Loucy (cell line): ENCODE measurements at regions not wholly inside any gene's neighbourhood (a gene's known extent, or its start where the extent isn't known, plus 50 kb on each side); places are given as distances from the start of the nearest gene placed in this dataset.

Source experiments
- H2AFZ ChIP-seq: fragments of 200-600 bp; sonication (generic); 2 replicates; pipeline ENCODE4 v1.6.0; 2016; ENCODE audit warnings: antibody characterized with exemption, mild to moderate bottlenecking, low read length, moderate library complexity
- H3F3A ChIP-seq: fragments of 200-600 bp; 2 replicates; pipeline ENCODE4 v1.6.0; 2016; ENCODE audit warnings: antibody characterized with exemption, low read depth, mild to moderate bottlenecking
- H3K27me3 ChIP-seq: fragments of 200-600 bp; sonication (generic); 2 replicates; pipeline ENCODE4 v1.6.1; 2014; ENCODE audit warnings: low read length, mild to moderate bottlenecking; ENCODE audit not compliant: insufficient read depth, poor library complexity, severe bottlenecking
- H3K36me3 ChIP-seq: fragments of 200-600 bp; sonication (generic); 2 replicates; pipeline ENCODE4 v1.6.1; 2016; ENCODE audit warnings: low read length; ENCODE audit not compliant: insufficient read depth
- H3K4me1 ChIP-seq: fragments of 200-600 bp; sonication (generic); 2 replicates; pipeline ENCODE4 v1.5.1; 2014; ENCODE audit warnings: low read length, mild to moderate bottlenecking; ENCODE audit not compliant: insufficient read depth, poor library complexity, severe bottlenecking
- H3K4me2 ChIP-seq: fragments of 200-600 bp; sonication (generic); 2 replicates; pipeline ENCODE4 v1.6.0; 2014; ENCODE audit warnings: antibody characterized with exemption, low read length, low read depth, mild to moderate bottlenecking; ENCODE audit not compliant: poor library complexity, severe bottlenecking
- H3K4me3 ChIP-seq: fragments of 200-600 bp; sonication (generic); 2 replicates; pipeline ENCODE4 v1.5.1; 2014; ENCODE audit warnings: low read length, mild to moderate bottlenecking, mixed read lengths; ENCODE audit not compliant: poor library complexity, severe bottlenecking
- H3K79me2 ChIP-seq: fragments of 200-600 bp; sonication (generic); 2 replicates; pipeline ENCODE4 v1.6.1; 2014; ENCODE audit warnings: low read length; ENCODE audit not compliant: insufficient read depth
- H3K9ac ChIP-seq: fragments of 200-600 bp; sonication (generic); 2 replicates; pipeline ENCODE4 v1.6.0; 2014; ENCODE audit warnings: mild to moderate bottlenecking, low read depth, low read length, moderate library complexity; ENCODE audit not compliant: poor library complexity, severe bottlenecking
- H3K9me2 ChIP-seq: fragments of 200-600 bp; sonication (generic); replicated peaks from 2 replicates; pipeline ENCODE4 v1.6.1; 2016; ENCODE audit warnings: low read depth, low read length, mixed read lengths
- H3K9me3 ChIP-seq: fragments of 200-600 bp; sonication (generic); 2 replicates; pipeline ENCODE4 v1.6.1; 2014; ENCODE audit warnings: mild to moderate bottlenecking, antibody characterized with exemption, low read length, low read depth; ENCODE audit not compliant: insufficient read depth
- H4K20me1 ChIP-seq: fragments of 200-600 bp; sonication (generic); 2 replicates; pipeline ENCODE4 v1.6.0; 2014; ENCODE audit warnings: antibody characterized with exemption, low read length, mild to moderate bottlenecking; ENCODE audit not compliant: insufficient read depth, poor library complexity, severe bottlenecking
- CTCF ChIP-seq: fragments of 200-600 bp; sonication (generic); conservative IDR thresholded peaks from 2 replicates; pipeline ENCODE4 v1.5.1; 2014; ENCODE audit warnings: mild to moderate bottlenecking, antibody characterized with exemption, low read length
- EZH2phosphoT487 ChIP-seq: fragments of 200-600 bp; IDR thresholded peaks from 2 replicates; pipeline ENCODE4 v1.6.1; 2018; ENCODE audit warnings: antibody characterized with exemption, mild to moderate bottlenecking, moderate library complexity, borderline replicate concordance

GRCh38 chr7:25395976-25396375 lies 167.7 kb upstream of the NPVF start:
- Histone ChIP-seq H3K4me2 (no peak overlapping the region), H3K36me3 (no peaks in the 10 kb centered on the region), H3K4me1 (no peaks in the 10 kb centered on the region), H4K20me1 (no peaks in the 10 kb centered on the region), H2AFZ (no peak overlapping the region), H3K79me2 (no peaks in the 10 kb centered on the region), H3K9ac (no peak overlapping the region), H3K27me3 (no peaks in the 10 kb centered on the region), H3K9me3 (no peaks in the 10 kb centered on the region), H3F3A (no peaks in the 10 kb centered on the region), H3K9me2 (no peaks in the 10 kb centered on the region), H3K4me3 (no peak overlapping the region)
- TF ChIP-seq CTCF (no peak), EZH2phosphoT487 (no peak)

- H3K4me2 ChIP-seq = no peak overlapping the region
- H4K20me1 ChIP-seq = no peaks in the 10 kb centered on the region
- no peaks in the 10 kb centered on the region for H3K79me2 ChIP-seq
- H3K9ac ChIP-seq = no peak overlapping the region
- no peaks in the 10 kb centered on the region for H3K4me1 ChIP-seq
- H2AFZ ChIP-seq = no peak overlapping the region
- TF ChIP-seq CTCF = no peak
- TF ChIP-seq EZH2phosphoT487 = no peak
- H3K4me3 ChIP-seq = no peak overlapping the region
- no peaks in the 10 kb centered on the region for H3K9me2 ChIP-seq
- H3K36me3 ChIP-seq = no peaks in the 10 kb centered on the region
- H3F3A ChIP-seq = no peaks in the 10 kb centered on the region
- H3K27me3 ChIP-seq = no peaks in the 10 kb centered on the region
- H3K9me3 ChIP-seq = no peaks in the 10 kb centered on the region
Measured at GRCh38 chr7:25396668-25397067, 168.4 kb upstream of the NPVF start.

GRCh38 chr7:25398418-25398817 lies 170.1 kb upstream of the NPVF start:
- H3F3A ChIP-seq = no peaks in the 10 kb centered on the region
- no peaks in the 10 kb centered on the region for H3K9me2 ChIP-seq
- no peak overlapping the region for H2AFZ ChIP-seq
- H3K9me3 ChIP-seq = no peaks in the 10 kb centered on the region
- H3K79me2 ChIP-seq = no peaks in the 10 kb centered on the region
- TF ChIP-seq CTCF (no peak), EZH2phosphoT487 (no peak)
- H3K4me1 ChIP-seq = no peaks in the 10 kb centered on the region
- H3K4me2 ChIP-seq = no peak overlapping the region
- H3K4me3 ChIP-seq = no peak overlapping the region
- H3K36me3 ChIP-seq = no peaks in the 10 kb centered on the region
- no peak overlapping the region for H3K9ac ChIP-seq
- no peaks in the 10 kb centered on the region for H4K20me1 ChIP-seq
- H3K27me3 ChIP-seq = no peaks in the 10 kb centered on the region
